Loucy (cell line): ENCODE measurements at regions not wholly inside any gene's neighbourhood (a gene's known extent, or its start where the extent isn't known, plus 50 kb on each side); places are given as distances from the start of the nearest gene placed in this dataset.

Source experiments
- EZH2phosphoT487 ChIP-seq: fragments of 200-600 bp; IDR thresholded peaks from 2 replicates; pipeline ENCODE4 v1.6.1; 2018; ENCODE audit warnings: antibody characterized with exemption, mild to moderate bottlenecking, moderate library complexity, borderline replicate concordance
- TF ChIP-seq, protein P1 (sequence below): fragments of 200-600 bp; sonication (generic); conservative IDR thresholded peaks from 2 replicates; pipeline ENCODE4 v1.5.1; 2014; ENCODE audit warnings: mild to moderate bottlenecking, antibody characterized with exemption, low read length

DNA sequence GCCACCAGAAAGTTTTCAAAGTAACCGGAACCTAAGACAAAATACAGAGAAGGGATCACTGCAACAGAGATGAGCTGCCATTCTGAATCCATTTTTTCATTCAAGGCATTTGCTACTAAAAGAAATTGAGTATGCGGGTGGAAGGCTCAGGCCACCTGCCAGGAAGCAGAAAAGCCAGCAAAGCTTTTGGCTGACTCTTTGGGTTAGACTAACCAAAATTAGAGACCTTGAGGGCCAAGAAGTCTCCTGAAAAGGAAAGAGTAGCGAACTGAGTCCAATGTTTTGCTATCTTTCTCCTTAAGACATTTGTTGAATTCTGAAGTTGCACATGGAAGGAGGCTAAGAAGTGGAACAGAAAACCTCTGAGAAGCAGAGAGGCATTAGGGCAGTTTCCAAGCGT, 79.0 kb downstream of the FAS start:
- TF ChIP-seq, protein P1, sequence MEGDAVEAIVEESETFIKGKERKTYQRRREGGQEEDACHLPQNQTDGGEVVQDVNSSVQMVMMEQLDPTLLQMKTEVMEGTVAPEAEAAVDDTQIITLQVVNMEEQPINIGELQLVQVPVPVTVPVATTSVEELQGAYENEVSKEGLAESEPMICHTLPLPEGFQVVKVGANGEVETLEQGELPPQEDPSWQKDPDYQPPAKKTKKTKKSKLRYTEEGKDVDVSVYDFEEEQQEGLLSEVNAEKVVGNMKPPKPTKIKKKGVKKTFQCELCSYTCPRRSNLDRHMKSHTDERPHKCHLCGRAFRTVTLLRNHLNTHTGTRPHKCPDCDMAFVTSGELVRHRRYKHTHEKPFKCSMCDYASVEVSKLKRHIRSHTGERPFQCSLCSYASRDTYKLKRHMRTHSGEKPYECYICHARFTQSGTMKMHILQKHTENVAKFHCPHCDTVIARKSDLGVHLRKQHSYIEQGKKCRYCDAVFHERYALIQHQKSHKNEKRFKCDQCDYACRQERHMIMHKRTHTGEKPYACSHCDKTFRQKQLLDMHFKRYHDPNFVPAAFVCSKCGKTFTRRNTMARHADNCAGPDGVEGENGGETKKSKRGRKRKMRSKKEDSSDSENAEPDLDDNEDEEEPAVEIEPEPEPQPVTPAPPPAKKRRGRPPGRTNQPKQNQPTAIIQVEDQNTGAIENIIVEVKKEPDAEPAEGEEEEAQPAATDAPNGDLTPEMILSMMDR: no peak
- no peak for TF ChIP-seq EZH2phosphoT487
